HFFc6 (cell line): ENCODE measurements at regions not wholly inside any gene's neighbourhood (a gene's known extent, or its start where the extent isn't known, plus 50 kb on each side); places are given as distances from the start of the nearest gene placed in this dataset.

Experiments
- DNase-seq: peaks from one replicate; pipeline ENCODE4 v3.0.0-alpha.2; 2018
- H3K27ac Mint-ChIP-seq: 2 replicates; pipeline ENCODE4 v1.8.0; 2020; ENCODE audit warnings: mild to moderate bottlenecking, mixed read lengths
- H3K27me3 Mint-ChIP-seq: 2 replicates; pipeline ENCODE4 v1.8.0; 2021; ENCODE audit warnings: mild to moderate bottlenecking, moderate library complexity, mixed read lengths; ENCODE audit not compliant: insufficient read depth
- H3K36me3 Mint-ChIP-seq: 2 replicates; pipeline ENCODE4 v1.8.0; 2021; ENCODE audit warnings: low read depth, mixed read lengths
- H3K4me1 Mint-ChIP-seq: 2 replicates; pipeline ENCODE4 v1.8.0; 2020; ENCODE audit warnings: low read depth, mixed read lengths
- H3K4me3 Mint-ChIP-seq: 2 replicates; pipeline ENCODE4 v1.8.0; 2020; ENCODE audit warnings: mild to moderate bottlenecking, moderate library complexity, mixed read lengths
- H3K9me3 Mint-ChIP-seq: 2 replicates; pipeline ENCODE4 v1.8.0; 2020; ENCODE audit warnings: mild to moderate bottlenecking, mixed read lengths
- CTCF ChIP-seq: fragments of 200-600 bp; sonication (generic); IDR thresholded peaks from 2 replicates; pipeline ENCODE4 v1.5.0; 2021; ENCODE audit warnings: antibody characterized with exemption, mild to moderate bottlenecking

- no peak for TF ChIP-seq CTCF
- H3K36me3 Mint-ChIP-seq = no peaks in the 10 kb centered on the region
- no peak overlapping the region for H3K27ac Mint-ChIP-seq
- peaks cover 20% of the 10 kb centered on the region for H3K9me3 Mint-ChIP-seq
- no peak overlapping the region for H3K4me3 Mint-ChIP-seq
- no peaks in the 10 kb centered on the region for H3K4me1 Mint-ChIP-seq
- H3K27me3 Mint-ChIP-seq = peaks cover 5% of the 10 kb centered on the region
- no peak for DNase-seq
Observed at GRCh38 chr1:34279971-34280370, 103.3 kb downstream of the C1orf94 start.

- H3K9me3 Mint-ChIP-seq = peaks cover 17% of the 10 kb centered on the region
- no peaks in the 10 kb centered on the region for H3K36me3 Mint-ChIP-seq
- TF ChIP-seq CTCF = no peak
- no peak overlapping the region for H3K27ac Mint-ChIP-seq
- peaks cover 5% of the 10 kb centered on the region for H3K27me3 Mint-ChIP-seq
- no peak for DNase-seq
- no peak overlapping the region for H3K4me3 Mint-ChIP-seq
- no peaks in the 10 kb centered on the region for H3K4me1 Mint-ChIP-seq
Observed at GRCh38 chr1:34280509-34280908, 103.8 kb downstream of the C1orf94 start.

- no peak overlapping the region for H3K4me3 Mint-ChIP-seq
- H3K27me3 Mint-ChIP-seq = peaks cover 7% of the 10 kb centered on the region
- H3K36me3 Mint-ChIP-seq = no peaks in the 10 kb centered on the region
- TF ChIP-seq CTCF = no peak
- no peak for DNase-seq
- H3K9me3 Mint-ChIP-seq = peaks cover 25% of the 10 kb centered on the region
- H3K27ac Mint-ChIP-seq = no peak overlapping the region
- H3K4me1 Mint-ChIP-seq = no peaks in the 10 kb centered on the region
Observed at GRCh38 chr1:34283142-34283541, 106.4 kb downstream of the C1orf94 start.

- DNase-seq = no peak
- Mint-ChIP-seq H3K27me3 (peaks cover 7% of the 10 kb centered on the region; the same call in 1 of the 2 replicates), H3K9me3 (peaks cover 18% of the 10 kb centered on the region), H3K4me1 (no peaks in the 10 kb centered on the region), H3K36me3 (no peaks in the 10 kb centered on the region), H3K27ac (no peak overlapping the region), H3K4me3 (no peak overlapping the region)
- TF ChIP-seq CTCF = no peak
Observed at GRCh38 chr1:34286511-34286910, 109.8 kb downstream of the C1orf94 start.

- Mint-ChIP-seq H3K9me3 (peaks cover 20% of the 10 kb centered on the region), H3K27me3 (no peaks in the 10 kb centered on the region; the same call in 1 of the 2 replicates), H3K36me3 (no peaks in the 10 kb centered on the region), H3K4me3 (no peak overlapping the region), H3K27ac (no peak overlapping the region), H3K4me1 (no peaks in the 10 kb centered on the region)
- DNase-seq = no peak
- no peak for TF ChIP-seq CTCF
Observed at GRCh38 chr1:34290831-34291230, 114.1 kb downstream of the C1orf94 start.

GRCh38 chr1:34292472-34292871 lies 115.8 kb downstream of the C1orf94 start:
- no peaks in the 10 kb centered on the region for H3K4me1 Mint-ChIP-seq
- no peaks in the 10 kb centered on the region for H3K36me3 Mint-ChIP-seq
- TF ChIP-seq CTCF = no peak
- H3K9me3 Mint-ChIP-seq = peaks cover 23% of the 10 kb centered on the region
- no peak overlapping the region for H3K27ac Mint-ChIP-seq
- H3K4me3 Mint-ChIP-seq = no peak overlapping the region
- DNase-seq = no peak
- H3K27me3 Mint-ChIP-seq = no peaks in the 10 kb centered on the region; the same call in 1 of the 2 replicates
